ENCODE measurements at regions not wholly inside any gene's neighbourhood (a gene's known extent, or its start where the extent isn't known, plus 50 kb on each side); places are given as distances from the start of the nearest gene placed in this dataset.

GRCh38 chr21:14838400-14838799 is 226.4 kb downstream of the NRIP1 start:
- CTCF ChIA-PET = no interaction called here
- POLR2A ChIA-PET = no interaction called here

GRCh38 chr21:14836950-14837349 is 227.8 kb downstream of the NRIP1 start:
- ChIA-PET POLR2A (no interaction called here), CTCF (no interaction called here)
- H3K9me3 ChIP-seq (ENCODE audit: control insufficient read depth, insufficient read depth, low read depth, low read length) = no peaks in the 10 kb centered on the region
- no peaks in the 10 kb centered on the region for H3K36me3 ChIP-seq (ENCODE audit: control insufficient read depth in 2 of 2, insufficient read depth in 1 of 2, low read length in 2 of 2)
- TF ChIP-seq PRDM4 (tag by site-specific recombination; IDR thresholded peaks at IDR 0.05) (no peak), IKZF3 (tag by site-specific recombination; IDR thresholded peaks at IDR 0.05) (no peak), ZNF311 (tag by site-specific recombination; IDR thresholded peaks at IDR 0.05; ENCODE audit: borderline replicate concordance) (no peak), ZFP37 (tag by site-specific recombination; IDR thresholded peaks at IDR 0.05) (no peak), ZNF600 (tag by site-specific recombination; IDR thresholded peaks at IDR 0.05) (no peak), ZNF701 (tag by site-specific recombination; IDR thresholded peaks at IDR 0.05) (no peak), ZSCAN23 (tag by site-specific recombination; IDR thresholded peaks at IDR 0.05) (no peak), ZNF561 (tag by site-specific recombination; IDR thresholded peaks at IDR 0.05; ENCODE audit: borderline replicate concordance) (no peak), AEBP2 (tag by site-specific recombination; IDR thresholded peaks at IDR 0.05; ENCODE audit: borderline replicate concordance) (no peak), TSHZ1 (tag by site-specific recombination; IDR thresholded peaks at IDR 0.05; ENCODE audit: borderline replicate concordance) (no peak), ZNF248 (tag by site-specific recombination; IDR thresholded peaks at IDR 0.05) (no peak), ZNF37A (tag by site-specific recombination; IDR thresholded peaks at IDR 0.05) (no peak), FEZF1 (tag by site-specific recombination; IDR thresholded peaks at IDR 0.05) (no peak), ZNF169 (tag by site-specific recombination; IDR thresholded peaks at IDR 0.05) (no peak), ZNF792 (tag by site-specific recombination; IDR thresholded peaks at IDR 0.05) (no peak), ZNF704 (tag by site-specific recombination; IDR thresholded peaks at IDR 0.05) (no peak), HOXA7 (CRISPR knock-in tag; IDR thresholded peaks at IDR 0.05; ENCODE audit: borderline replicate concordance) (no peak), ZNF16 (tag by site-specific recombination; IDR thresholded peaks at IDR 0.05; ENCODE audit: low read depth) (no peak), ZNF610 (tag by site-specific recombination; IDR thresholded peaks at IDR 0.05; ENCODE audit: borderline replicate concordance) (no peak)
- no peaks in the 10 kb centered on the region for H3K4me1 ChIP-seq (ENCODE audit: control insufficient read depth, insufficient read depth, low read length)
- no peak overlapping the region for H3K27ac ChIP-seq (ENCODE audit: extremely low read depth, low read depth, low read length)
- no peak overlapping the region for H3K4me3 ChIP-seq (ENCODE audit: low read depth, low read length)

More at GRCh38 chr21:14838400-14838799, 226.4 kb downstream of the NRIP1 start:
- Histone ChIP-seq H3K4me3 (ENCODE audit: low read depth, low read length) (no peak overlapping the region), H3K9me3 (ENCODE audit: control insufficient read depth, insufficient read depth, low read depth, low read length) (no peaks in the 10 kb centered on the region), H3K4me1 (ENCODE audit: control insufficient read depth, insufficient read depth, low read length) (no peaks in the 10 kb centered on the region), H3K36me3 (ENCODE audit: control insufficient read depth in 2 of 2, insufficient read depth in 1 of 2, low read length in 2 of 2) (no peaks in the 10 kb centered on the region), H3K27ac (ENCODE audit: extremely low read depth, low read depth, low read length) (no peak overlapping the region)
- TF ChIP-seq TRIM28 (IDR thresholded peaks at IDR 0.05; ENCODE audit: borderline replicate concordance, low read length) (no peak), ZNF837 (tag by site-specific recombination; IDR thresholded peaks at IDR 0.05) (no peak), ZNF146 (tag by site-specific recombination; IDR thresholded peaks at IDR 0.05) (no peak), IKZF3 (tag by site-specific recombination; IDR thresholded peaks at IDR 0.05) (no peak), ZNF560 (tag by site-specific recombination; IDR thresholded peaks at IDR 0.05; ENCODE audit: borderline replicate concordance) (no peak), SP7 (tag by site-specific recombination; IDR thresholded peaks at IDR 0.05) (no peak), ZNF544 (tag by site-specific recombination; IDR thresholded peaks at IDR 0.05) (no peak)
